Fibroblast of upper back skin (primary cell): ENCODE measurements at regions not wholly inside any gene's neighbourhood (a gene's known extent, or its start where the extent isn't known, plus 50 kb on each side); places are given as distances from the start of the nearest gene placed in this dataset.
"Not testable (repeated sequence)": the region's sequence is repeated elsewhere in the genome, so short reads cannot be mapped to it uniquely, and the experiment has no call there.

Experiments used
- DNase-seq: peaks from one replicate; pipeline ENCODE4 v3.0.0-alpha.2; 2013

DNA sequence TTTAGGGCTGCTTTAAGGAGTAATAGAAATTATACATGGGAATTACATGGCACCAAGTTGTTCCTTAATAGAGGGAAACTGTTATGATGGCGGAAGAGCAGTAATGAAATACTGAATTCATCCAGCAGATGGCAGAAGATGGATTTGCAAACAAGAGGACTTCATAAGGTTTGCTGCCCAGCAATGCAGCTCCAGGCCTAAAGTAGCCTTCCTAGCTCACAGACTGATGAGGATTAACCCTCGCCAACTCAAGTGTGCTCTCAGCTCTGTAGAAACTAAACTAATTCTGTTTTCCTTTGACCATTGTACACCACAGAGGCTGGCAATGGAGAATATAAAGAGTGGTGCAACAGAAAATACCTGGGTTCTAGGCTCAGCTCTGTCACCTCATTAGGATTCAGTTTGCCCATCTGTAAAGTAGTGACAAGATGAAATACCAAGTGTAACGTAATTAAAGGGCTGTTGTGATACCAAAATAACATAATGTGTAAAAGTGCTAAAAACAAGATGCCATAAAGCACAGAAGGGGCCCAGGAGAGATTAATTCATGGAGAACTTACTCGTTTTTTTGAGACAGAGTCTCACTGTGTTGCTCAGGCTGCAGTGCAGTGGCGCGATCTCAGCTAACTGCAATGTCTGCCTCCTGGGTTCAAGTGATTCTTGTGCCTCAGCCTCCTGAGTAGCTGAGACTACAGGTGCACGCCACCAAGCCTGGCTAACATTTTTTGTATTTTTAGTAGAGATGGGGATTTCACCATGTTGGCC lies 102.4 kb upstream of the SERBP1 start:
- peak; percentile 80 for DNase-seq

GRCh38 chr1:67534627-67535065 lies 104.4 kb upstream of the SERBP1 start:
- DNase-seq = peak; percentile 51

GRCh38 chr1:67535474-67535873 lies 105.3 kb upstream of the SERBP1 start:
- peak; percentile 81 for DNase-seq

DNA sequence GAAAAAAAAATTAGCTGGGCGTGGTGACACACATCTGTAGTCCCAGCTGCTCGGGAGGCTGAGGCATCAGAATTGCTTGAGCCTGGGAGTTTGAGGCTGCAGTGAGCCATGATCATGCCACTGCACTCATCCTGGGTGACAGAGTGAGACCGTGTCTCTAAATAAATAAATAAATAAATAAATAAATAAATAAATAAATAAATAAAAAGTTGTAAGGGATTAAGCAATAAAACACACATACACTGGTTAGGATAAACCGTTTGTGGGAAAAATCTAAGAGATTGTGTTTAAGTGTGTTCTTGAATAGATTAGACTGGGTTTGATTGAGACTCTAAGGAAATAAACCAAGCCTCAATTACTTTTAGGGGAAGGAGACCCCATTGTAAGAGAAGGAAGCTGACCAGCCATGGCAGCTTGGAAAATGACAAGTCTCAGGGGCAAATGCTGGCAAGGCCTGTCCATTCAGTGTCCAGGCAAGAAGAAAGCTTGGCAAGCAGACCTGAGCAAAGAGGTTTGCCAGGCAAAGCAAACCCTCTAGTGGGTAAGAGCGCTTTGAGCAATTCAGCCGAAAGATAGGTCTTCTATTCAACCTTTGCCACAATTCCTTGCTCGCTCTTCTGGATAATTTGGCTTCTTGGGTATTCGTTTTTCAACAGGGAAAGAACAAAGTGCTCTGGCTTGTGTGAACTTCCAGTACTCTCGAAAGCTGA lies 106.9 kb upstream of the SERBP1 start:
- no peak for DNase-seq

GRCh38 chr1:67537667-67538018 lies 107.4 kb upstream of the SERBP1 start:
- no peak for DNase-seq

DNA sequence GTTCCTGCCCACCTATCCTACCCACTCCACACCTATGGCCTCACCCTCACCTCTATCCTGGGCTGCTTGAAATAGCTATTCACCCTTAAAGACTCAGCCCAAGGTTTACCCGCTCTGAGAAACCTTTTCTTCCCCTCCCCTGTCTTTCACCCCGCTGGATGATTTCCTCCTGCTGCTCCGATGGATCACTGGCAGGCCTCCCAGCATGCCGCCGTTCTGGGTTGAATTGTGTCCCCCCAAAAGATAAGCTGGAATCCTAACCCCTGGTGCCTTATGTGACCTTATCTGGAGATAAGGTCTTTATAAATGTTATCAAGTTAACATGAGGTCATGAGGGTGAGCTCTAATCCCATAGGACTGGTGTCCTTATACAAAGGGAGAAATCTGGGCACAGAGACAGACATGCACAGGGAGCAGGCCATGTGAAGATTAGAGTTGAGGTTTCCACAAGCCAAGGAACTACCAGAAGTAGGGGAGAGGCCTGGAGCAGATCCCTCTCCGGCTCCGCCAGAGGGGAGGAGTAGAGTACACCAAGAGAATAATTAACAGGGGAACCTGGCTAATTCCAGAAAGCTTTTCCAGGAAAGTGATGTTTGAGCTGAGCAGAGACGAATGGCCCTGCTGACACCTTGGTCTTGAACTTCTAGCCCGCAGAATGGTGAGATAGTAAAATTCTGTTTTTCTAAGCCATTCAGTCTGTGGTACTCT lies 110.0 kb upstream of the SERBP1 start:
- DNase-seq = no peak

DNA sequence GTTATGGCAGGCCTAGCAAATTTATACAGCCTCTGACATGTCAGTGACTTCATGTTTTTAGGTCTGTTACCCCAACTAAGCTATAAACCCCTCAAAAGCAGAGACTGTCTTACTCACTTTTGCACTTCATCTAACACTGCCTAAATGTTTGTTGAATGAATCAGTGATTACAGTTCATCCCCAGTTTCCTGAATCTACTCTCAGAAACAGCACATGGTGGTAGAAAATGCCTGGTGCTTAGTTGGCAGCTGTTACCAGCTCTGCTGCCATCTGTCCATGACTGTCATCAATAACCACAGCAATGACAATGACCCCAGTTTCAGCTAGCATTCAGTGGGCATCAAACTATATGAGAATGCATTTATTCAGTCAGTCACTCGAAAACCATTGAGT lies 110.5 kb upstream of the SERBP1 start:
- no peak for DNase-seq

- DNase-seq = no peak
Observed at GRCh38 chr1:67542747-67543146, 112.5 kb upstream of the SERBP1 start.

DNA sequence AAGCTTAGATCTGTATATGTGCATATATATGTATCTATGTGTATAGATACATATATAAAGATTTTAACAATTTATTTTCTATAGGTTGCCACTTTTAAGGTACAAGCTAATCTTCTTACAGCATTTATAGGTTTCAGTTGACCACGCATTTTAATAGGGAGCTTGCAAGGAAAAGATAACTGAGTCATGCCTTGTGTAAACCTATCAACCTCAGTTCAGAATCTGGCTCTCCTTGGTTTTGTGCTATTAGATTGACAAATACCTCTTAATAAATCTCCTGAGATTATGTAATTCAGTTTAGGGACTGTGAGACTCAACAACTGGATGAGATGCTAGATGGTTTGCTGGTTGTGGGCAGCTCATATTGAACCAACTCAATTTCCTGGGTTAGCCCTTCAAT lies 114.7 kb upstream of the SERBP1 start:
- DNase-seq = no peak

DNA sequence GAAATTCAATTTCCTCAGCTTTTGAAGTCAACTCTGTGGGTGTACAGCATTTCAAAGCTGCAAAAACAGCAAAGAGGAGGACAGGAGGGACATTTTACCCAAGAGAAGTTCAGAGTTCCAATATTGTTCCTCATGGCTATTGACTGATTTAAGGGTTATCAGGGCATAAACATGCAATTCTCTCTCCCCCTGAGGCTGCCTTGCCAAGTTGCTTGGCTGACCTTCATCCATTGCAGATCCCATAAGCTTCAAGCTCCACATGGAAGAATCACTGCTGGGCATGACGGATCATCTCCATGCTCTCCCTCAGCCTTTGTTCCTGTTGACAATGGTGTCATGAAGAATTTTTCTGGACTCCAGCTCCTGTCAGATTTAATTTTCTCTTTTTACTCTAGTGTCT lies 115.2 kb upstream of the SERBP1 start:
- DNase-seq = no peak

DNA sequence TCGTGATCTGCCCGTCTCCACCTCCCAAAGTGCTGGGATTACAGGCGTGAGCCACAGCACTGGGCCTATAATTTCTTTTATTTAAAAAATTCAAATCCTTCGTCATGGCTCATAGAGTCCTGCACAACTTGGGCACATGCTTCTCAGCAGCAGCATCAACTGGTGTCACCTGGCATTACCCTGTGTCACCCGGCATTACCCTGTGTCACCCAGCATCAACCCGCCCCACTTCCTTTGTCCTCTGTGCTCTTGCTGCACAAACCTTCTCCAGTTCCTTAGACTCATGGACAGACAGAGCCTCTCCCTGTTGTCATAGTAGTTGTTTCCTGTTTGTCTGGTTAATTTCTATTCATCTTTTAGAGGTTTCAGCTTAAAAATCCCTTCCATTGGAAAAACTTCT lies 121.2 kb upstream of the SERBP1 start:
- DNase-seq = no peak

DNA sequence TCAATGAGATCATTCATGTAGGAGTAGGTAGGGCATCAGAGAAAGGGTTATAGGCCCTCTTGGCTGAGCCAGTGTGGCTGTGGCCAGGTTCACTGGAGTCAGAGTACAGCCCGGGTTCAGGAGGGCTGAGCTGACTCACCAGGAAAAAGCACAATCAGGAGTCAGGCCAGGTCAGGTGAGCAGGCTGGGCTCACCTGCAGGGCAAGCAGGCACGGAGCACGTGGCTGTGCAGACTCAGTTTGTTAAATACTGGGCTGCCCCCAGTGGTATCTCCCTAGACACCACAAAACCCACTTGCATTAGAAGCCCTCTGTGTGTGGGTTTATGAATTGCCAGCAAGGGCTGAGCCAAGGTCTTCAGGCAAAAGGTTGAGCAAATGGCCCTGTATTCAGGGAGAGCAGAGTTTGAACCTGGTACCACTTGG lies 122.1 kb upstream of the SERBP1 start:
- DNase-seq = no peak

- DNase-seq = not testable (repeated sequence)
Observed at GRCh38 chr1:67554204-67554603, 124.0 kb upstream of the SERBP1 start.

DNA sequence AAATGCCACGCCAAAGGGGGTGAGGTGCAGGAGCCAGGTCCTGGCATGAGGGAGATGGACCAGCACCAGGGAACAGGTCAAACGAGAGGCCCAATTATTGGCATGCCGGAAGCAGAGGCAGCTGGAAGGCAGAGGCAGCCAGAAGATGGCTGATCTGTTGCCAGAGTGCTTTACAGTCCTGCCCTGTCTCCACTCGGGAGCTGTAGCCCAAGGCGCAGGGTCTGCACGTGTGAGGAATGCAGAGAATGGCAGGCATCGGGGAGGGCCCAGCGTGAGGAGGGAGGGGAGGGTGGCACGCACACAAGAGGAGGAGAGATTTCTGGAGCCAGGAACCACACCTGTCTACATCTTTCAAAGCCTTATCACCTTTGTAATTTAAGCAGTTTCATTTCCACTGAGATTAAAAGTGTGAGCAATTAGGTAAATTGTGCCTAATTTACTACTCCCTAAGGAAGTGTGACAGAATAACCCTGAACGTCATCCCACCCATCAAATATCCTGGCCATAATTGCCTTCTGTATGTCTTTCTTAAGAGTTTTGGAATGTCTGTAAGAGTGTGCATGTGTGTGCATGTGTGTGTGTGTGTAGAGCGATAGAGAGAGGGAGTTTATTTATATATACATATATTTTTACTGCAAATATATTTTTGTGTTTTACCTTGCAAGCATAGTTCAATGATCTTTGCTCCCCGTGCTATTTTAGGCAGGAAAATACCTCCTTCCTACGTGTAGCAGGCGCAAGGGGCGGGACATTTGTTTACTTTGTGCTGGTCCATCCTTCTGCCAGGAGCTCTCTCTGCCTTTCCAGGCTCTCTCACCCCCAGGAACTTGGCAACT lies 125.5 kb upstream of the SERBP1 start:
- DNase-seq = no peak

- DNase-seq = no peak
Observed at GRCh38 chr1:67556297-67556900, 126.2 kb upstream of the SERBP1 start.

DNA sequence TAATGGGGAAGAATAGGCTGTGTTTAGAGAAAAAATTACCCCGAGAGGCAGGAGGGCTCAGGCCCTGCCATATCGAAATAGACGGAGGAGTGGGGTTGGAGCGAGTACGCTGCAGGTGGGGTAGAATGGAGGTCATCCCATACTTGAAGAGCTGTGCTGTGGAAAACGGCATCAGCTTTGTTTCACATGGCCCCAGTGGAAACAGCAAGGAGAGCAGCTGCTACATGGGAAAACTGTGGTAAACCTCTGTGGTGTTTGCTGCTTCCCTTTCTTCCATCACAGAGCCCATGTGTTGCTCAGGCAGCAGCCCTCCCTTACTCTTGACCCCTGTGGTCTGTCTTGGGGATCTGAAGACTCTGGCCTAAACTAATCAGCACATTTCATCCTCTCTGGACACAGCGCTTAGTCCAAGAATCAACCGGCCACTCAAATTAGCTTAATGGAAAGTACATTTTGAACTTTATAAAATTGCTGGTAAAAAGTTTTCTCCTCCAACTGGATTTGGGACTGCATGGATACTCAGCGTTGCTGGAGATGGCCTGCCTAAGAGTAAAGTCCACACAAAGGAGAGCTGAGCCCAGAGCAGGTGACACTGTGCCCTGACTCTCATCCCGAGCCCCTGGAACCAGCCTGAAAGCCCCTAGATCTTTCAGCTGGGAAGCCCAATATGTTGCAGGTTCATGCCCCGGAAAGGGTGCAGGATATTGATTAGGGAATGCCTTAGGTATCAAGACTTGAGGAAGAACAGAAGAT lies 127.1 kb upstream of the GADD45A start:
- no peak for DNase-seq

DNA sequence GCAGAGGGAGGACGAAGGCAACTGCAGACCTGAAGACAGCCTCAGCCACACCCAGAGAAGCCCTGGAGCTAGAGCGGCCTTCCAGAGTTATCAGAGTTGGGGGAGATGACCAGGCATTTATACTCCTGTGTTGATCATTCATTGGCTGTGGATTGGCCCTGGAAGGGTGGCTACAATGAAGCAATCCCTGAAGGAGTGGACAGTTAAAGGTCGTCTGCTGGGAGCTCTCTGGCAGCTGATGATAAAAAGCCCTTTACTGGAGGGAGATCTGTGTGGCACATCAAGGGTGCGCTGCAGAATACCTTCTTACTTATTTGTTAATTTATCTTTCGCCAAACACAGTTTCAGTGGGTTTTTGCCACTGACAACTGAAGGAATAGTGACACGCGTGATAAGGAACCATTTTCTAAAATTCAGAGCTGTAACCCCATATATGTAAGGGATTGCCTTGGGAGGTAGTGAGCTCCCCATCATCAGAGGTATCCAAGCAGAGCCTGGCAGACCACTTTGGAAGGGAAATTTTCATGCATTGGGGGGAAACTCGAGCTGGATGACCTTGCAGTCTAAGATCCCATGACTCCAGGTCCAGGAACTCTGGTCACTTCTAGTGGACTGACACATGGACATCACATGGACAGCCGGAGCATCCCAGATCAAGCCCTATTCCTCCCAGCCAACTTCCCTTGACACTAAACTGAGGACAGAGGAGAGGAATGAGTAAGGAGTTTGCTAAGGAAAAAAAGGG lies 126.4 kb upstream of the GADD45A start:
- no peak for DNase-seq

GRCh38 chr1:67559222-67559700 lies 125.7 kb upstream of the GADD45A start:
- DNase-seq = peak; percentile 30

DNA sequence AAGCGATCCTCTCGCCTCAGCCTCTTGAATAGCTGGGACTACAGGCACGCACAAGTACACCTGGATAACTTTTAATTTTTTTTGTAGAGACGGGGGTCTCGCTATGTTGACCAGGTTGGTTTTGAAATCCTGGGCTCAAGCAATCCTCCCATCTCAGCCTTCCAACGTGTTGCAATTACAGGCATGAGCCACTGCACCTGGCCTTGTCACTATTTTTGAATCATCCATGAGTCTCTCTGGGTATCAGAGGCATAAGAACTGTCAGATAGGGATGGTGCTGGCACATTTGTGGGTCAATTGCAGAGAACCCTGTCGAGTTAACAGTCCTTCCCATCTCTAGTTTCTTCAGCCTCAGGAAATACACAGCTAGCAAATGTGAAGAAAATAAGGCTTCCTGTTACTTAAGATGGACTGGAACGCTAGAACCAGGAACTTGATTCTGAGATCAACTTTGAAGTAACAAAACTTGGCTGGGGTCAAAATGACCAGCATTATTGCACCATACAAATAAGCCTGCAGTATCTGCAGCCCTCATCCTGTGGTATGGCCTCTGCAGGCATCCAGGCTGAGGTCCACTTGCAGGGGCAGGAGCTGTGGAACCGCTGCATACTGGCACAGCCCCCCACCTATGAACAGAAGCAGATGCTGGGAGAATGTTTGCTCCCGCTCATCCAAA lies 124.3 kb upstream of the GADD45A start:
- DNase-seq = no peak

- peak; percentile 78 for DNase-seq
Observed at GRCh38 chr1:67561704-67562113, 123.3 kb upstream of the GADD45A start.
